ENCODE measurements at regions not wholly inside any gene's neighbourhood (a gene's known extent, or its start where the extent isn't known, plus 50 kb on each side); places are given as distances from the start of the nearest gene placed in this dataset.

DNA sequence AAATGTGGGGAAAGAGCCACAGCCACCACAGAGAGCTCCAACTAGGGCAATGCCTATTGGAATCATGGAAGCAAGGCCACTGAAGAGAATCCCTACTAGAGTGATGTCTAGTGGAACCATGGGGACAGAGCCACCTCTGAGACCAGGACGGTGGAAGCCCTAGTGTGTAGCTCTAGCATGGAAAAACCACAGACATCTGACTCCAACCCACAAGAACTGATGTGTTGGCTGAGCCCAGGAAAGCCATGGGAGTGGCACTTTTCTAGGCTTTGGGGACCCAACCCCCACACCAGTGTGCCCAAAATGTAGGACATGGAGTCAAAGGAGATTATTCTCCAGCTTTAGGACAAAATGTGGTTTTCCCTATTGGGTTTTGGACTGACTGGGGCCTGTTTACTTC lies 721.9 kb downstream of the BRINP1 start:
- Histone ChIP-seq H3K9me3 (ENCODE audit: control insufficient read depth in 2 of 3, insufficient read depth in 1 of 3, low read length in 3 of 3) (peaks cover 0 to 7% (median 2%) of the 10 kb centered on the region in 3 donors), H3K27ac (ENCODE audit: low read depth in 2 of 2, low read length in 2 of 2) (no peak overlapping the region), H3K36me3 (ENCODE audit: control insufficient read depth in 2 of 3, insufficient read depth in 3 of 3, low read length in 3 of 3) (no peaks in the 10 kb centered on the region), H3K4me1 (ENCODE audit: control insufficient read depth in 2 of 3, insufficient read depth in 2 of 3, low read depth in 1 of 3, low read length in 3 of 3) (peaks cover 0 to 9% (median 0%) of the 10 kb centered on the region in 3 donors), H3K27me3 (ENCODE audit: control insufficient read depth, insufficient read depth, low read length) (no peaks in the 10 kb centered on the region), H3K4me3 (ENCODE audit: low read length in 3 of 3) (no peak overlapping the region), H3K9ac (ENCODE audit: low read length in 3 of 3) (no peak overlapping the region)
- FAIRE-seq (no peak), DNase-seq (no peak)
- TF ChIP-seq, protein P1, sequence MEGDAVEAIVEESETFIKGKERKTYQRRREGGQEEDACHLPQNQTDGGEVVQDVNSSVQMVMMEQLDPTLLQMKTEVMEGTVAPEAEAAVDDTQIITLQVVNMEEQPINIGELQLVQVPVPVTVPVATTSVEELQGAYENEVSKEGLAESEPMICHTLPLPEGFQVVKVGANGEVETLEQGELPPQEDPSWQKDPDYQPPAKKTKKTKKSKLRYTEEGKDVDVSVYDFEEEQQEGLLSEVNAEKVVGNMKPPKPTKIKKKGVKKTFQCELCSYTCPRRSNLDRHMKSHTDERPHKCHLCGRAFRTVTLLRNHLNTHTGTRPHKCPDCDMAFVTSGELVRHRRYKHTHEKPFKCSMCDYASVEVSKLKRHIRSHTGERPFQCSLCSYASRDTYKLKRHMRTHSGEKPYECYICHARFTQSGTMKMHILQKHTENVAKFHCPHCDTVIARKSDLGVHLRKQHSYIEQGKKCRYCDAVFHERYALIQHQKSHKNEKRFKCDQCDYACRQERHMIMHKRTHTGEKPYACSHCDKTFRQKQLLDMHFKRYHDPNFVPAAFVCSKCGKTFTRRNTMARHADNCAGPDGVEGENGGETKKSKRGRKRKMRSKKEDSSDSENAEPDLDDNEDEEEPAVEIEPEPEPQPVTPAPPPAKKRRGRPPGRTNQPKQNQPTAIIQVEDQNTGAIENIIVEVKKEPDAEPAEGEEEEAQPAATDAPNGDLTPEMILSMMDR (IDR thresholded peaks at IDR 0.05; ENCODE audit: borderline replicate concordance, extremely low read depth, insufficient read depth): no peak
- intact Hi-C loops (cut with DNase I): no loop called here

- FAIRE-seq (no peak), DNase-seq (no peak)
- Histone ChIP-seq H3K27me3 (ENCODE audit: control insufficient read depth, insufficient read depth, low read length) (no peaks in the 10 kb centered on the region), H3K9ac (ENCODE audit: low read length in 3 of 3) (no peak overlapping the region), H3K9me3 (ENCODE audit: control insufficient read depth in 2 of 3, insufficient read depth in 1 of 3, low read length in 3 of 3) (peaks cover 0 to 7% (median 2%) of the 10 kb centered on the region in 3 donors), H3K4me3 (ENCODE audit: low read length in 3 of 3) (no peak overlapping the region), H3K4me1 (ENCODE audit: control insufficient read depth in 2 of 3, insufficient read depth in 2 of 3, low read depth in 1 of 3, low read length in 3 of 3) (no peaks in the 10 kb centered on the region), H3K27ac (ENCODE audit: low read depth in 2 of 2, low read length in 2 of 2) (no peak overlapping the region), H3K36me3 (ENCODE audit: control insufficient read depth in 2 of 3, insufficient read depth in 3 of 3, low read length in 3 of 3) (no peaks in the 10 kb centered on the region)
- TF ChIP-seq, protein P1 (IDR thresholded peaks at IDR 0.05; ENCODE audit: borderline replicate concordance, extremely low read depth, insufficient read depth): no peak
- intact Hi-C loops (cut with DNase I): no loop called here
These were observed 718.8 kb downstream of the BRINP1 start for GRCh38 chr9:118650417-118650816.

GRCh38 chr9:118651511-118651910 lies 717.7 kb downstream of the BRINP1 start:
- TF ChIP-seq, protein P1 (IDR thresholded peaks at IDR 0.05; ENCODE audit: borderline replicate concordance, extremely low read depth, insufficient read depth): no peak
- Histone ChIP-seq H3K9ac (ENCODE audit: low read length in 3 of 3) (no peak overlapping the region), H3K9me3 (ENCODE audit: control insufficient read depth in 2 of 3, insufficient read depth in 1 of 3, low read length in 3 of 3) (no peaks in the 10 kb centered on the region), H3K27me3 (ENCODE audit: control insufficient read depth, insufficient read depth, low read length) (no peaks in the 10 kb centered on the region), H3K4me1 (ENCODE audit: control insufficient read depth in 2 of 3, insufficient read depth in 2 of 3, low read depth in 1 of 3, low read length in 3 of 3) (no peaks in the 10 kb centered on the region), H3K27ac (ENCODE audit: low read depth in 2 of 2, low read length in 2 of 2) (no peak overlapping the region), H3K36me3 (ENCODE audit: control insufficient read depth in 2 of 3, insufficient read depth in 3 of 3, low read length in 3 of 3) (no peaks in the 10 kb centered on the region), H3K4me3 (ENCODE audit: low read length in 3 of 3) (no peak overlapping the region)
- DNase-seq (no peak), FAIRE-seq (no peak)
- intact Hi-C loops (cut with DNase I): no loop called here

- intact Hi-C loops (cut with DNase I): no loop called here
- Histone ChIP-seq H3K4me1 (ENCODE audit: control insufficient read depth in 2 of 3, insufficient read depth in 2 of 3, low read depth in 1 of 3, low read length in 3 of 3) (no peaks in the 10 kb centered on the region), H3K4me3 (ENCODE audit: low read length in 3 of 3) (no peak overlapping the region), H3K9ac (ENCODE audit: low read length in 3 of 3) (no peak overlapping the region), H3K27me3 (ENCODE audit: control insufficient read depth, insufficient read depth, low read length) (no peaks in the 10 kb centered on the region), H3K9me3 (ENCODE audit: control insufficient read depth in 2 of 3, insufficient read depth in 1 of 3, low read length in 3 of 3) (no peaks in the 10 kb centered on the region), H3K27ac (ENCODE audit: low read depth in 2 of 2, low read length in 2 of 2) (no peak overlapping the region), H3K36me3 (ENCODE audit: control insufficient read depth in 2 of 3, insufficient read depth in 3 of 3, low read length in 3 of 3) (no peaks in the 10 kb centered on the region)
- DNase-seq (no peak), FAIRE-seq (no peak)
- TF ChIP-seq, protein P1 (IDR thresholded peaks at IDR 0.05; ENCODE audit: borderline replicate concordance, extremely low read depth, insufficient read depth): no peak
These were observed 717.0 kb downstream of the BRINP1 start for GRCh38 chr9:118652258-118652657.
